Stimulated activated CD8-positive, alpha-beta memory T cell treated with anti-CD3 and anti-CD28 coated beads, Interleukin-15, amount 100 ng/mL, for 24 hours (primary cell): ENCODE measurements at regions not wholly inside any gene's neighbourhood (a gene's known extent, or its start where the extent isn't known, plus 50 kb on each side); places are given as distances from the start of the nearest gene placed in this dataset.

Source experiments
- DNase-seq: peaks from one replicate; pipeline ENCODE4 v3.0.0-alpha.2; 2020; ENCODE audit warnings: low read depth

GRCh38 chr2:12286347-12286746 is 430.4 kb upstream of the TRIB2 start:
- DNase-seq = no peak

DNA sequence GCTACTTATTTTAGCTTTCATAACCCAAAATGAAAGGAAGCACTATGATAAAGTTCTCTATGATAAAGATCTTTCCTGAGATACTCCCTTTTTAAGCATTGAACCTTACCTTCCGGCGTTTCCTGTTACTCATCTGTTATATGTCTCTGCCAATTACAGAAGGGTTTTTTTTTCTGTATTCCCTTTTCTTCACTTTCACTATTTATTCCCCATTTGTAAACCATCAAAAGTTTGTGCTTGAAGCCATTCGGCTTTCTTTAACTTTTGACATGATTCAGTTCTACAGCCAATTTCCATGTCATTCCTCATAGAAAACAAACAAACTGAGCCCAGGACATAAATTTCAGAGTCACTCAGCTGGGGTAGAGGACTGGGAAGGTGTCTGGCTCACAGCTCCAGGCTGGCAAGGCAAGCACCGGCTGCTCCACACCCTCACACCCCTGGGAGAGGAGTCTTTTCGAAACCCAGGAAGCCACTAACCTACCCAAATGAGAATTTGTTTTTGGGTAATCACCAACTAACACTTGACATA is 429.4 kb upstream of the TRIB2 start:
- no peak for DNase-seq

DNA sequence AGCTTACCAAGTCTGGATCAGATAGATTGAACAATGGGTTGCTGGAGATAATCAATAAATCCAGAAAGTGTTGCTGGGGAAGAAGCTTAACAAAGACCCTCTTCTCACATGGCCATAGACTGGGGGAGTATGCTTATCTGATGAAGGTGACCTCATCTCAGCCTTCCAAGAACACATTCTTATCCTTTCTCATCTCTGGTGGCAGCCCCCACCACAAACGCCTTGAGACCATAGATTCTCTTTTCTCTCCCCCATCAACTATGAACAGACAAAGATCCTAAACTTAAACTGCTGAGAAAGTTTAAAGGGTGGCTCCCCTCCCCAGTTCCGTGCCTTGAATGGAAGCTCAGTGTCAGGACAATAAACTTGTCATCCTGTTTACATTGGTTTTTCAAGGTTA is 428.7 kb upstream of the TRIB2 start:
- no peak for DNase-seq

DNA sequence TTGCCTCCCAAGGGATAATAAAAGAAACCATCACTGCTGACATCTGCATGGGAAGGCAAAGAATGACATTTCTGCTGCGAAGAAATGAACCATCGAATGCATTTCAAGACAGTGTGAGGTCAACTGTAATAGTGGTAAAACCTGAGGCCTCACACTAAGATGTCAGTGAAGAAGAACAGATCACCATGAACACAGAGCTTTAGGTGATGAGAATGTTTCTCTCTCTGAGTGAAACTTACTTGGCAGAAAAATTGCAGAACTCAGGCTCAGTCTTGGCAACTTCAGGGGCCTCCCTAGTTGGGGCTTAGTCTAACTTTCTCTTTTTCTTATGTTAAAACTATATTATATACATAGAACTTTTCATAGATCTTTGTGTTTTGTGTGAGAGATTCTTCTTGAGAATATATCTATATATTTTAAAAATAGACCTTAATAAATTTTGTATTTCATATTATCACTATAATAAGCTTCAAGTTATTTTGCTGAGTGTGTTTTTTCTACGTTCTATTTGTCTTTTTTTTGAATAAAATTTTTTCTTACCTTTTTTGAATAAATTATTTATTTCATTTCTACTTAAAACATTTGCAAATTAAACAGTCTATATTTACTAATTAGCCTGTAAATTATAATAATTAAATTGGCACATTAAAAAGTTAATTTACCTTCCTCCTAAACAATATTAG is 427.5 kb upstream of the TRIB2 start:
- DNase-seq = no peak

DNA sequence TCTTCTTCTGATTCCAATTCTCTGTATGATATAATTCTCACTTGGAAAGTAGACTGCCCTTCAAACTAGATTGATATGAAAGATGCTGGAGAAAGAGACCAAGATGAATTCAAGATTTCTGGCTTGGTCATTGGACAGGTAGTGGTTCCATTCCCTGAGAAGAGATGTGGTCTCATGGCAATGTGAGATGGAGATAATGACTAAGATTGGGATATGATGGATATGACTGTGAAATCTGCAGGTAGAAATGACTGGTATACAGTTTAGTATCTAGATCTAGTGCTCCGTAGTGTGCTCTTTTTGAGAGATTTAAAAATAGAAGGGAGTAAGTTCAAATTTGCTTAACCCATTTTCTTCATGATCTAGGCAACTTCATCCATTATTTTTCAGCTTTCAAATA is 425.4 kb upstream of the TRIB2 start:
- no peak for DNase-seq

DNA sequence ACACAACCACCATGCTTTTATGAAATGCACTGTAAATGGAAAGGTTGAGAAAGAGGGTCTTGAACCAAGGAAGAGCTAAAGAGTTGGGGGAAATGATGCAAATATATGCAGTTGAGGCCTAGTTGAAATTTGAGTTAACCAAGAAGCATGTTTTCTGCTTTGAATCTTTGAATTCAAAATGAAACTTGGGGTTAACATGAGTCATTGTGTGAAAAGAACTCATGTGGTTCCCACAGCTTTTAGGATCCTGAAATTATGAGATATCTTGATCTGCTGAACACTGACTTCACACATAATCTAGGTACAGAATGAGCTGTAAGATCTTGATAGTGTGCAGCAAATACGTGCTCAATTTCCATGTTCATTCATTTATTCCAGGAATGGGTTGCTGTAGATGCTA is 422.9 kb upstream of the TRIB2 start:
- DNase-seq = no peak

- DNase-seq = no peak
Observed at GRCh38 chr2:12295856-12296519, 420.7 kb upstream of the TRIB2 start.

DNA sequence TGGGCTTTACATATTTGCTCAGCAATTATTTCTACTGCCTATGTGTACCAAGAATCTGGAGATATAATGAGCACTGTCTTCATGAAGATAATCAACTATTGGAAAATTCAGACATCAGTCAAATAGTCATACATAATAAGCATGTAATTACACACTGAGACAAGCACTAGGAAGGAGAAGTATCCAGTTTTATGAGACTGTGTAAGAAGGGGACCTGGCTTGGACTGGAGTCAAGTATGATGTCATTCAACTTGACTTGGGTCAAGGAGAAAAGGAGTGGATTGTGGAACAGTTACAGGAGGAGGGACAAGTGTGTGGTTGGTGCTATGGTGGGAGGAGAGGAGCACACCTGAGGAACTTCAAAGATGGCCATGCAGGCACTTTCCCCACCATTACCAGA is 419.8 kb upstream of the TRIB2 start:
- no peak for DNase-seq

GRCh38 chr2:12298352-12298751 is 418.4 kb upstream of the TRIB2 start:
- no peak for DNase-seq

DNA sequence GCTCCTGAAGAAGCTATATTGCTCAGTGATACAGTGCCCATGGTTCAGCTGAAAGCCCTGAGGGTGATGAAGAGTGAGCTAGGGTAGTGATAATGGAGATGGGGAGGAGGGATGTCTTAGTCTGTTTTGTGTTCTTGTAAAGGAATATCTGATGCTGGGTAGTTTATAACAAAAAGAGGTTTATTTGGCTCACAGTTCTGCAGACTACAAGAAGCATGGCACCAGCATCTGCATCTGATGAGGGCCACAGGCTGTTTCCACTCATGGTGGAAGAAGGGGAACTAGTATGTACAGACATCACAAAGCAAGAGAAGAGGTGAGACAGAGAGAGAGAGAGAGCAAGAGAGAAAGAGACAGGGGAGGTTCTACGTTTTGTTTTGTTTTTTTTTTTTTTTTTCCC is 417.3 kb upstream of the TRIB2 start:
- DNase-seq = no peak

DNA sequence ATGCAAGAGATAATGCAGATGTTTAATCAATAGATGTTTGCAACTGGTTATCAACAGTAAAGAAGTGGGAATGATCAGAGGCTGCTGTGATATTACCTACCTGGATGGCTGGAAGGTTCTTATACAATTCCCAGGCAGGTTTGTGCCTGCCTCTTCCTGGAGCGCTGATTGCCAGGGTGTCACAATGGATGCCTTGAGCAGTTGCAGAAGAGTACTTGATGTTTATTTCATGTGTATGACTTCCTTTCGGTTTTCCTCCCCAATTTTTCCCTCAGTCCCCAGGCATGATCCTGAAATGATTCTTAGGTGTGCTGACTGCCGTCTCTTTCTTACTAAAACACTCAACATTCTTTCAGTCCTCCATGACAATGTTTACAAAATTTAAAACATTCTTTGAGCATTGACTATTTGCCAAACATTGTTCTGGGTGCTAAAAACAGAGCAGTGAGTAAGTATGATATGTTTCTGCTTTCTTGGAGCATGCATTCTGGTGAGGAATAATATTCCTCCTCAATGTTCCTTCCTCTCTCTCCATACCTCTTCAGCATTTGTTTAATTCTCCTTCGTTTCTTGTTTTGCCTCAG is 416.6 kb upstream of the TRIB2 start:
- no peak for DNase-seq

DNA sequence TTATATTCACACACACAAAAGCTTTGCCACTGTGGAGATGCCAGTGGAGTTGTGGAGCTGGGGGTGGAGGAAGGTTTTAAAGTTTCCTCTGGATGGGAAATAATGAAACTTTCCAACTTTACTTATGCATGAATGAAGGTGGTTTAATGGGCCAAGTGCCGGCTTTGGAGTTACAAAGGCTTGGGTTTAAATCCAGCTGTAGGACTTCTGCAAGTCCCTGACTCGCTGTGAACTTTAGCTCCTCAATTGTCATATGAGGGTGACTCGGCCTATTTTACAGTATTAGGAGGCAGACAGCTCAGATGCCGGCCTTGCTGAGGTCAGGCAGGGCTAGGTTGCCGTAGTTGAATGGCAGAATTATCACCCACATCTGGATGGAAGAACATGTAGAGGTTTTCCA is 415.8 kb upstream of the TRIB2 start:
- no peak for DNase-seq

- no peak for DNase-seq
Observed at GRCh38 chr2:12302140-12302539, 414.6 kb upstream of the TRIB2 start.

- DNase-seq = no peak
Observed at GRCh38 chr2:12302691-12303090, 414.0 kb upstream of the TRIB2 start.

DNA sequence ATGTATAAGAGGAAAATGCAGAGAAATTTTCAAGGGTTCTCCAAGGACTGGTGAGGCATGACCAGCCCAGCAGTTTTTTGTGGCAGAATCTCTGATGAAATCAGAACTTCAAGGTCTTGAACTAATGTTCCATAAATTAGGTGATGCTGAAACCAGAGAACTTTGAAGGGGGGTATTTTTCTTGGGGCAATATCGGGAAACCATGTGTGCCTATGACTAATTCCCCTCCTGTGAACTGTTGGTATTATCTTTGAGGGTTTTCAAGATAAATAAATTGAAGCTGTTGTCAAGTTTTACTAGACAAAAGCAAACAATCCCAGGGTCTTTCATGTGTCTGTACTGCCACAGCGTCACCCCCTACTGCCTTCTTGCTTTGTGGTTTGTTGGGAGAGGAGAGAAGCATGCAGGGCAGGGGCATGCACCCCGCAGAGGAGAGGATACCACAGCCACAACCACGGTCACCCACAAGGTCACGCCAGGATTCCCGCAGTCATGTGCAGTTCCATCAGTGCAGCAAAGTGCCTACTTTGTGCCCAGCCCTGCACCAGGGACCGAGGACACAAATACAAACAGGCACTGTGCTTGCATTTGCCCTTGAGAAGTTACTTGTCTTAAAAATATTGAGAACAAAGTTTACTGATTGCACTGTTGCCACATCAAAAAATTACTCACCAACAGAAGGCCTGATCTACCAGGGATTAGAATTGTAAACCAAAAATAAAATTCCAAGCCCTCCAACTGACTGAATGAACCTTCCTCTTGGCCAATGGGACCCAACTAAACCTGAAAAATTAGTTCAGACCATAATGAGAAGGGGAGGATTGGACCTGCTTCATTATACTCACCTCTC is 413.3 kb upstream of the TRIB2 start:
- no peak for DNase-seq

- DNase-seq = no peak
Observed at GRCh38 chr2:12304564-12305171, 412.1 kb upstream of the TRIB2 start.

DNA sequence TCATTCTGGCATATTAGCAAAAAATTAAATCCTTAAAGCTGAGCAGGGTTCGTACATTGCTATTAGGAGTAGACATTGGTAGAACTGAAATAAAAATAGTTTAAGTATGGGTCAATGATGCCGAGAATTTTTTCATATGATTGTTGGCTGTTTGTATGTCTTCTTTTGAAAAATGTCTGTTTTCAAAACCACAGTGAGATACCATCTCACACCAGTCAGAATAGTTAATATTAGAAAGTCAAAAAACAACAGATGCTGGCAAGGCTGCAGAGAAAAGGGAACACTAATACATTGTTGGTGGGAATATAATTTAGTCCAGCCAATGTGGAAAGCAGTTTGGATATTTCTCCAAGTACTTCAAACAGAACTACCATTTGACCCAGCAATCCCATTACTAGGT is 410.8 kb upstream of the TRIB2 start:
- no peak for DNase-seq

DNA sequence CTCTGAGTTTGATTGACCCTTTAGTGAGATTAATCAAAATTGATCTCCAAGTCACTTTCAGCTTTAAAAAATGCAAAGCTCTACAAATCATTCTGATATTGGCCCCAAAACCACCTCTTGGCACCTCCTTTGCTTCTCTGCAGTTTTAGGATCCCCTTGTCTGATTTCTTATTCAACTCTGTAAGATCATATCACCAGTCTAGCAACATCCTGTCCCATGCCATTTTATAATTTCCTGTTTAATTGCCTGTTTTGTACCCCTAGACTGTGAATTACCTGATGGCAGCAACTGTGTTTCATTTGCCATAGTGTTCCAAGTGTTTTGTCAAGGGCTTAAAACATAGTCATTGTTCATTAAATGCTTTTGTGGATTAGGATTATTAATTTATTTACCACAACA is 406.3 kb upstream of the TRIB2 start:
- DNase-seq = no peak

GRCh38 chr2:12313445-12314126 is 403.1 kb upstream of the TRIB2 start:
- no peak for DNase-seq

DNA sequence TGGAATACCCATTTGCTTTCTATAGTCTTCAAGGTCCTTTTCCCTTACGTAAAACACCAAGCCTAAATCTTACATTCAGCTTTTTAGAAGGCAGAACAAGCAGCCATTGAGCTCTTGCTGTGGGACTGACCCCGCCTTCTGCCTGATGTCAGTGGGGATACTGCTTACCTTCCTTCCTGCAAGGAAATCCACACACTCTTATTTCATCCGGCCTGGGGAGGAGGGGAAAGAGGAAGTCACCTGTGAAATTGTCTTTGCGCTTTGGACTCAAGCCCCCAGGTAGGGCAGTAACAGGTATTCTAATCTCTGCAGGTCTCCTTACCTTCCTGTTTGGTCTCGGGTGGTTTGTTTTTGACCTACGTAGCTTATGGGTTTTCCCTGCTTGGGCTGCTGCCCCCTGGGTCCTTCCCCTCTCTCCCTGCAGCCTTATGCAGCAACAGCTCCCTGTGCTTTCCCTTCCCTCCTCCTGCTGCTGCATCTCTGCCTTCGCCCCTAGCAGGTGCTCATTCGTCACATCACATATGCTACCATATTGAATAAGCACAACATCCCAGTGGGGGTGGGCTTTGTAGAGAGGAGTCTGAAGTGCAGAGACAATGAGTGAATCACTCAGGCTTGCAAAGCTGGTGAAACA is 402.5 kb upstream of the TRIB2 start:
- DNase-seq = no peak

- DNase-seq = no peak
Observed at GRCh38 chr2:12315224-12315623, 401.5 kb upstream of the TRIB2 start.
